Fibroblast of the aortic adventitia (primary cell): ENCODE measurements at regions not wholly inside any gene's neighbourhood (a gene's known extent, or its start where the extent isn't known, plus 50 kb on each side); places are given as distances from the start of the nearest gene placed in this dataset.

ENCODE experiments used
- DNase-seq: peaks from one replicate; pipeline ENCODE4 v3.0.0-alpha.2; 2010; ENCODE audit warnings: low read depth
- H3K4me3 ChIP-seq: 2 replicates; pipeline ENCODE4 v1.5.1; 2011; ENCODE audit warnings: low read depth, mild to moderate bottlenecking, control low read depth, low read length, moderate library complexity
- TF ChIP-seq, protein P1 (sequence below): IDR thresholded peaks from 2 replicates; pipeline ENCODE4 v1.5.1; 2011; ENCODE audit warnings: mild to moderate bottlenecking, low read length, control low read depth, inconsistent platforms; ENCODE audit not compliant: insufficient read depth

DNA sequence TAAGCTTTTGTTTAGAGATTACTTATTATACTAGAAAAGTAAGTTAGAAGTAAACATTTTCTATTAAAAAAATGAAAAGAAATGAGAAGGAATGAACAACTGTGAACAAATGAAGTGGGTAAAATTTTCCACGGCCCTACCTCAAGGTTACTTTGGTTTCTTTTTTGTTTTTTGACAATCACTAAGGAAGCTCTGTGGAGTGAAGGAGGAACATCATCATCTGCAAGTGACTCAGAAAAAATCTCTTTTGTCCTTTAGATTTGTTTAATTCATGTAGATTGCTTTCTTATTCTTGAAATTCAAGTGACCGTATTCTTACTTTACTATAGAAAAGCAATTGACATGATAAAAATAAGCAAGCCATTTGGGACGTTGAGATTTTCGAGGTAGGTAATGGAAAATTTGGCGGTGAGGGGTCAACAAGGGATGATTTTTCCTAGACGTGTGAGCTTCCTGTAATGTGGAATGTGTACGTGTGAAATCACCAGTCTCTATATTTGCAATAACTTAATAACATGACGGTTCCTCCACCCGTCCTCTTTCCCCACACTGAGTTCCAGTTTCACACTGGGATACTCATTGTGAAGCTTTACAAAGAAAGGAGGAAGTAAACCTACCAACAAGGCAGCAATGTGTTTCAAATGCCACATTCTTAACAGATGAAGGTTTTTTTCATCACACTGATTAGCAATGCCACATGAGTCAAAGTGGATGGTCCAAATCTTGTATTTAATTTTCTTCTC is 62.3 kb upstream of the EGLN3 start:
- DNase-seq: no peak
- no peak overlapping the region for H3K4me3 ChIP-seq
- TF ChIP-seq, protein P1, sequence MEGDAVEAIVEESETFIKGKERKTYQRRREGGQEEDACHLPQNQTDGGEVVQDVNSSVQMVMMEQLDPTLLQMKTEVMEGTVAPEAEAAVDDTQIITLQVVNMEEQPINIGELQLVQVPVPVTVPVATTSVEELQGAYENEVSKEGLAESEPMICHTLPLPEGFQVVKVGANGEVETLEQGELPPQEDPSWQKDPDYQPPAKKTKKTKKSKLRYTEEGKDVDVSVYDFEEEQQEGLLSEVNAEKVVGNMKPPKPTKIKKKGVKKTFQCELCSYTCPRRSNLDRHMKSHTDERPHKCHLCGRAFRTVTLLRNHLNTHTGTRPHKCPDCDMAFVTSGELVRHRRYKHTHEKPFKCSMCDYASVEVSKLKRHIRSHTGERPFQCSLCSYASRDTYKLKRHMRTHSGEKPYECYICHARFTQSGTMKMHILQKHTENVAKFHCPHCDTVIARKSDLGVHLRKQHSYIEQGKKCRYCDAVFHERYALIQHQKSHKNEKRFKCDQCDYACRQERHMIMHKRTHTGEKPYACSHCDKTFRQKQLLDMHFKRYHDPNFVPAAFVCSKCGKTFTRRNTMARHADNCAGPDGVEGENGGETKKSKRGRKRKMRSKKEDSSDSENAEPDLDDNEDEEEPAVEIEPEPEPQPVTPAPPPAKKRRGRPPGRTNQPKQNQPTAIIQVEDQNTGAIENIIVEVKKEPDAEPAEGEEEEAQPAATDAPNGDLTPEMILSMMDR: no peak

DNA sequence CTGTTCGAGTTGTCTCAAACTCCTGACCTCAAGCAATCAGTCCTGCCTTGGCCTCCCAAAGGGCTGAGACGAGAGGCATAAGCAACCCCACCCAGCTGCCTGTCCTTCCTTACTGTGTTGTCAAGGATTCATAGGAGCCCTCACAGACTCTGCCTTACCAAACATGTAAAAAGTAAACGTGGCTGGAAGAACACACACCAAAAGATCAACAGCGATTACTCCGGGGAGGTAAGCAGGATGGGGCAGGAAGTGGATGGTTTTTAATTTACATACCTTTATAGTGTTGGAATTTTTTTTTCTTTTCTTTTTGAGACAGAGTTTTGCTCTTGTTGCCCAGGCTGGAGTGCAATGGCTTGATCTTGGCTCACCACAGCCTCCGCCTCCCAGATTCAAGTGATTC is 61.5 kb upstream of the EGLN3 start:
- no peak overlapping the region for H3K4me3 ChIP-seq
- DNase-seq: no peak
- TF ChIP-seq, protein P1: no peak

DNA sequence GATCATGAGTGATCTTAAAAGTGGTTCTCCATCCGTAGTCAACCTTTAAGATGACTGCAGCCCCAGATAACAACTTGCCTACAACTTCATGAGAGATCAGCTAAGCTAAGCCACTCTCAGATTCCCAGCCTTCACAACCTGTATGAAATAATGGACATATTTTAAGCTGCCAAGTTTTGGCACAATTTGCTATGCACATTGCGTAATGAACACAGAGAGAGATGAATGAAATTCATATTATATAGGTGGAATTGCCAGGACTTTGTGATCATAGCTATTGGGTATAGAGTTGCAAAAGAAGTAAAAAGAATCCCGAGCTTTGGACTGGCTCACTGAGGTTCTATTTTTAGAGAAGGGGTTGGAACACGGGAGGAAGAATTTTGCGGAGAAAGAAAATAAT is 59.1 kb upstream of the EGLN3 start:
- TF ChIP-seq, protein P1: no peak
- H3K4me3 ChIP-seq: no peak overlapping the region
- DNase-seq: no peak

DNA sequence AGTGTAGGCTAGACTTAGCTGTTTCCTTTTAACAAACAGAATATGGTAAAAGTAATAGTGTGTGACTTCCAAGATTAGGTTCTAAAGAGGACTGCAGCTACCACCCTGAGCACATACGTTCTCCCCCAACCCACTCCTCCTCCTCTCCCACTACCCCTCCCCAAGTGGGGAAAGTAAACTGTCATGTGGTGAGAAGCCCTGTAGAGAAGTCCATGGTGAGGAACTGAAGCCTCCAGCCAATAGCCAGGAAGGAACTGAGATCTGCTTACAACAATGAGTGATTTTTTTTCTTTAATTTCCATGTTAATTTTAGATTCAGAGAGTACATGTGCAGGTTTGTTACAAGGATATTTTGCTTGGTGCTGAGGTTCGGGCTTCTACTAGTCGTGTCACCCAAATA is 57.0 kb upstream of the EGLN3 start:
- no peak for DNase-seq
- TF ChIP-seq, protein P1: no peak
- H3K4me3 ChIP-seq: no peak overlapping the region

DNA sequence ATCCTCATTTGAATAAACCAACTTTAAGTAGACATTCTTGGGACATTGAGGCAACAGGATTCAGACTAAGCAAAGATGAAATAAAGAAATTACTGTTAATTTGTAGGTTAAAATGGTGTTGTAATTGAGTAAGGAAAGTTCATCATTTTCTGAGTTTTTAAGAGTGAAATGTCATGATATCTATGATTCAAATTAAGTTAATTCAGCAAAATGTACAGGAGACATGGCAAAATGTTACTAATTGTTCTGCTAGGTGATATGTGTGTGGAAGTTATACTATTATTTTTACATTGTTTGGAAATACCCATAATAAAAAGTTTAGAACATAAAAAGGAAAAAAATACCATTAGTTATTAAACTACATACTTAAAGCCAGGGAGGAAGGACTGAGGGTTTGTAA is 55.0 kb upstream of the EGLN3 start:
- DNase-seq: no peak
- no peak overlapping the region for H3K4me3 ChIP-seq
- TF ChIP-seq, protein P1: no peak

DNA sequence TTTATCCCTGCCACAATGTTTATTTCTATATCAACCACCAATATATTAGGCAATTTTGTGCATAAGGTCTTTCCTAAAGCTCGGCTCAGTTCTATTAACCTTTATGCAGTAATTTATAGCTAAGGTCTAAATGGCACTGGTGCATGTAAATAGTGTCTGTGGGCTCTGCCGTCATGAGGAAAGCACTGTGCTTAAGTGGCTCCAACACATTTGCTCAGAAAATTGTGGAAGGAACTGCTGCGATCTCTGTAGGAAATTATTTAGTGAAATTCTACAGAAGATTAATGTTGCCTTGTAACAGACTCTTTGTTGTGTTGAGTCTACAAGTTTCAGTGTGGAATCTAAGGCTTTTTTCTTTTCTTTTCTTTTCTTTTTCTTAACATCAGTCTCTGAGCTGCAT is 54.0 kb upstream of the EGLN3 start:
- H3K4me3 ChIP-seq: no peak overlapping the region
- DNase-seq: no peak
- TF ChIP-seq, protein P1: no peak

DNA sequence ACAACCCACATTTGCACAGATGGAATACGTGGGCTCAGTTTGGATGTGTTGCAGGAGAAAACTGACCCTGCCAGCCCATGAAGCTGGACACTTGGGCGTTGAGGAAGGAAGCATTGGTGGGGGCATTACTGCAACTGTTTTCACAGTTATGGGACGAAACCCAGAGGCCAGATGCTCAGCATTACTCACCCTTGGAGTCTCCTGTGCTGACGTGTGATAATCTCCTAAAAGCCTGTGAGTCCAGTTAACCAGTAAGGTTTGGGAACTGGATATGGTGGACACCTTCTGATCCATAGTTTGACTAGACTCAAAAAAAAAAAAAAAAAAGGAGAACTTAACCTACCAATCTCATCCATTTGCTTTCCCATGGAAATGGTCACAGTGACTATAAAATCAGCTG is 52.8 kb upstream of the EGLN3 start:
- DNase-seq: no peak
- H3K4me3 ChIP-seq: no peak overlapping the region
- TF ChIP-seq, protein P1: no peak
